Upper lobe of left lung (tissue), 6 donors: ENCODE measurements at regions not wholly inside any gene's neighbourhood (a gene's known extent, or its start where the extent isn't known, plus 50 kb on each side); places are given as distances from the start of the nearest gene placed in this dataset.

Source experiments
- ATAC-seq, 2 donors: fragments of 200-7000 bp; cut with Tn5 transposase; one replicate each; pipeline ENCODE4 v1.9.1; 2022; ENCODE audit warnings: mild to moderate bottlenecking in 2 of 2, moderate library complexity in 2 of 2; ENCODE audit not compliant: low FRiP score in 2 of 2
- DNase-seq, 2 donors: peaks; one replicate each; pipeline ENCODE4 v3.0.0-alpha.2; 2019 to 2020
- H3K27ac ChIP-seq, 4 donors: fragments of 200-600 bp; sonication (generic); one replicate each; pipeline ENCODE4 v1.5.1; 2016 to 2019
- H3K27me3 ChIP-seq, 4 donors: fragments of 200-600 bp; sonication (generic); one replicate each; pipeline ENCODE4 v1.5.1; 2017 to 2019
- H3K36me3 ChIP-seq, 4 donors: fragments of 200-600 bp; sonication (generic); one replicate each; pipeline ENCODE4 v1.5.1; 2016 to 2019
- H3K4me1 ChIP-seq, 4 donors: fragments of 200-600 bp; sonication (generic); one replicate each; pipeline ENCODE4 v1.5.1; 2018 to 2019
- H3K4me3 ChIP-seq, 4 donors: fragments of 200-600 bp; sonication (generic); one replicate each; pipeline ENCODE4 v1.5.1; 2017 to 2019; ENCODE audit warnings: mild to moderate bottlenecking in 2 of 4, moderate library complexity in 1 of 4
- H3K9me3 ChIP-seq, 4 donors: fragments of 200-600 bp; sonication (generic); one replicate each; pipeline ENCODE4 v1.5.1; 2018 to 2019
- CTCF ChIP-seq, 6 experiments: fragments of 450-650 bp in 4 of 6; fragments of 200-600 bp in 2 of 6; sonication (generic) in 2 of 6; IDR thresholded peaks; one replicate each; pipeline ENCODE4 v1.5.1; 2016 to 2019; ENCODE audit warnings: antibody characterized with exemption in 6 of 6
- EP300 ChIP-seq, 4 donors: sonication (generic); formaldehyde crosslinking; IDR thresholded peaks; one replicate each; pipeline ENCODE4 v1.5.1; 2017; ENCODE audit warnings: antibody characterized with exemption in 4 of 4, control low read depth in 2 of 4
- POLR2A ChIP-seq, 4 donors: fragments of 450-650 bp; IDR thresholded peaks; one replicate each; pipeline ENCODE4 v1.5.1; 2016 to 2017; ENCODE audit warnings: antibody characterized with exemption in 4 of 4, mild to moderate bottlenecking in 2 of 4
- POLR2AphosphoS5 ChIP-seq, 2 donors: sonication (generic); formaldehyde crosslinking; IDR thresholded peaks; one replicate each; pipeline ENCODE4 v1.5.1; 2017; ENCODE audit warnings: antibody characterized with exemption in 2 of 2
- WGBS, 2 donors: methylation state at CpG; one replicate each; pipeline ENCODE4 v1.1.5; 2017 to 2018; 5-methylcytosine and 5-hydroxymethylcytosine counted together
- donor health status: DM: no; HTN: no; CAD: no; lungs with moderate emphysema.
- donor health status: DM: no; HTN: yes; CAD: no; lungs with severe emphysema.

DNA sequence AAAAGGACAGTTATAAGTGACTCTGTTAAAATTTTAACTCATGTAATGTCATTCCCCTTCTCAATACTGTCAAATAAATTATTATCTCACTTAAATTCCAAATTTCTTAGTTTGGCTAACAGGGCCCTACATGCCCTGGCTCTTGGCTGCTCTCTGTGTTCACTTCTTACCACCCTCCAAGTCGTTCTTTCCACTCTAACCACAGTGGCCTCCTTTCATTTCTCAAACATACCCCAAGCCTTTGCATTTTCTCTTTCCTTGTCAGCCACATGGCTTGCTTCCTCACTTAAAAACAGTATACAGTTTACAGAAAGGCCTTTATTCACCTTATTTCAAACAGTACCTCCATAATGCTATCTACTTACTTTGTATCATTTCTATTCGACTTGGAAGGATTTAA, 737.1 kb upstream of the ZWINT start:
- H3K4me1 ChIP-seq: no peaks in the 10 kb centered on the region
- H3K4me3 ChIP-seq: no peak overlapping the region
- no peaks in the 10 kb centered on the region for H3K36me3 ChIP-seq
- WGBS, 2 donors: 61 to 74% methylated on average over 2 of the region's 2 CpGs
- no peaks in the 10 kb centered on the region for H3K27me3 ChIP-seq
- DNase-seq: no peak
- no peak for TF ChIP-seq EP300 (IDR thresholded peaks at IDR 0.05)
- TF ChIP-seq CTCF (IDR thresholded peaks at IDR 0.05): no peak
- no peak for TF ChIP-seq POLR2AphosphoS5 (IDR thresholded peaks at IDR 0.05)
- TF ChIP-seq POLR2A (IDR thresholded peaks at IDR 0.05): no peak
- H3K9me3 ChIP-seq: peaks cover 0 to 13% (median 5%) of the 10 kb centered on the region in 4 donors
- no peak overlapping the region for H3K27ac ChIP-seq
- ATAC-seq: no peak

GRCh38 chr10:57096044-57096443, 735.0 kb upstream of the ZWINT start:
- TF ChIP-seq CTCF (IDR thresholded peaks at IDR 0.05) (no peak), POLR2A (IDR thresholded peaks at IDR 0.05) (no peak), POLR2AphosphoS5 (IDR thresholded peaks at IDR 0.05) (no peak)
- H3K36me3 ChIP-seq: no peaks in the 10 kb centered on the region
- no peaks in the 10 kb centered on the region for H3K4me1 ChIP-seq
- no peak for DNase-seq
- ATAC-seq: no peak
- H3K27ac ChIP-seq: no peak overlapping the region
- peaks cover 0 to 13% (median 5%) of the 10 kb centered on the region in 4 donors for H3K9me3 ChIP-seq
- WGBS, 2 donors: 40 to 100% methylated on average over 1 to 2 of the region's 3 CpGs
- H3K27me3 ChIP-seq: no peaks in the 10 kb centered on the region
- H3K4me3 ChIP-seq: no peak overlapping the region

- Histone ChIP-seq H3K36me3 (no peaks in the 10 kb centered on the region), H3K27ac (no peak overlapping the region), H3K27me3 (no peaks in the 10 kb centered on the region), H3K4me3 (no peak overlapping the region), H3K4me1 (no peaks in the 10 kb centered on the region), H3K9me3 (peaks cover 0 to 13% (median 5%) of the 10 kb centered on the region in 4 donors)
- DNase-seq (peak in 1 of 2 donors; percentile 10), ATAC-seq (peak in 1 of 2 donors; percentile 8)
- TF ChIP-seq CTCF (IDR thresholded peaks at IDR 0.05) (no peak), POLR2A (IDR thresholded peaks at IDR 0.05) (no peak), EP300 (IDR thresholded peaks at IDR 0.05) (no peak), POLR2AphosphoS5 (IDR thresholded peaks at IDR 0.05) (no peak)
- WGBS, 2 donors: 89 to 92% methylated on average over 4 to 7 of the region's 7 CpGs
These were observed 733.9 kb upstream of the ZWINT start for GRCh38 chr10:57094965-57095364.

DNA sequence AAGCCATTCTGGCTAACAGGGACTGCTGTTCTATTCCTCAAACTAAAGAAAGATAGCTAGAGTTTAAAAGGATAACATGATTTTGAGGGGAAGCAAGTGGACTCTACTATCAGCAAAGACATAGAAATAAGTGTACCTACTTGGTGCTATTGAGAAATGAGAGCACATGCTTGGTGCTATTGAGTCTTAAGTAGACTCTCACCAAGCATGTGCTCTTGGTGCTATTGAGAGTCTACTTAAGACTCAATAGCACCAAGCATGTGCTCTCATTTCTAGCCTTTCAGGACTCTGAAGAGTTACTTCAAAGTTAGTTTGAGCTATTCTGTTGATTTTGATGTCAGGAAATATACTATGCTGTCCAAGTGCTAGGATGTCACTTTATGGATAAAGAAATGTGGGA, 733.0 kb upstream of the ZWINT start:
- no peak overlapping the region for H3K4me3 ChIP-seq
- TF ChIP-seq POLR2AphosphoS5 (IDR thresholded peaks at IDR 0.05): no peak
- no peak for TF ChIP-seq EP300 (IDR thresholded peaks at IDR 0.05)
- TF ChIP-seq CTCF (IDR thresholded peaks at IDR 0.05): no peak
- TF ChIP-seq POLR2A (IDR thresholded peaks at IDR 0.05): no peak
- H3K27ac ChIP-seq: no peak overlapping the region
- H3K9me3 ChIP-seq: peaks cover 0 to 13% (median 5%) of the 10 kb centered on the region in 4 donors
- no peaks in the 10 kb centered on the region for H3K4me1 ChIP-seq
- ATAC-seq (peak in 1 of 2 donors; percentile 49), DNase-seq (no peak)
- H3K36me3 ChIP-seq: no peaks in the 10 kb centered on the region
- H3K27me3 ChIP-seq: no peaks in the 10 kb centered on the region

- WGBS, 2 donors: 92% methylated on average over 5 to 6 of the region's 6 CpGs
- Histone ChIP-seq H3K4me1 (no peaks in the 10 kb centered on the region), H3K27me3 (no peaks in the 10 kb centered on the region), H3K9me3 (no peaks in the 10 kb centered on the region), H3K27ac (no peak overlapping the region), H3K36me3 (no peaks in the 10 kb centered on the region), H3K4me3 (no peak overlapping the region)
- DNase-seq (no peak), ATAC-seq (peak in 1 of 2 donors; percentile 37)
- no peak for TF ChIP-seq POLR2AphosphoS5 (IDR thresholded peaks at IDR 0.05)
- no peak for TF ChIP-seq CTCF (IDR thresholded peaks at IDR 0.05)
- TF ChIP-seq POLR2A (IDR thresholded peaks at IDR 0.05): no peak
- TF ChIP-seq EP300 (IDR thresholded peaks at IDR 0.05): no peak
These were observed 692.5 kb upstream of the ZWINT start for GRCh38 chr10:57053530-57053929.
